Stimulated activated CD4-positive, alpha-beta T cell treated with anti-CD3 and anti-CD28 coated beads, Interleukin-4, amount 100 ng/mL, for 48 hours (primary cell): ENCODE measurements at regions not wholly inside any gene's neighbourhood (a gene's known extent, or its start where the extent isn't known, plus 50 kb on each side); places are given as distances from the start of the nearest gene placed in this dataset.

Experiments
- DNase-seq, 2 donors: peaks; one replicate each; pipeline ENCODE4 v3.0.0-alpha.2; 2020; ENCODE audit warnings: low read depth in 2 of 2

- no peak for DNase-seq
These were observed 455.5 kb downstream of the CCSER2 start for GRCh38 chr10:84783909-84784308.

- no peak for DNase-seq
These were observed 456.4 kb downstream of the CCSER2 start for GRCh38 chr10:84784749-84785148.

- DNase-seq, result no peak
These were observed 460.6 kb downstream of the CCSER2 start for GRCh38 chr10:84789026-84789425.

- no peak for DNase-seq
These were observed 469.9 kb downstream of the CCSER2 start for GRCh38 chr10:84798312-84798711.

- no peak for DNase-seq
These were observed 472.8 kb downstream of the CCSER2 start for GRCh38 chr10:84801156-84801555.

GRCh38 chr10:84801916-84802315 lies 473.5 kb downstream of the CCSER2 start:
- no peak for DNase-seq

GRCh38 chr10:84805149-84805548 lies 476.8 kb downstream of the CCSER2 start:
- DNase-seq, result no peak

GRCh38 chr10:84811113-84811512 lies 482.7 kb downstream of the CCSER2 start:
- DNase-seq, result no peak

GRCh38 chr10:84818961-84819360 lies 490.6 kb downstream of the CCSER2 start:
- DNase-seq, result no peak

GRCh38 chr10:84820120-84820519 lies 491.7 kb downstream of the CCSER2 start:
- DNase-seq, result no peak

GRCh38 chr10:84820596-84820995 lies 492.2 kb downstream of the CCSER2 start:
- no peak for DNase-seq

- no peak for DNase-seq
These were observed 494.7 kb downstream of the CCSER2 start for GRCh38 chr10:84822931-84823630.

GRCh38 chr10:84824525-84824924 lies 496.1 kb downstream of the CCSER2 start:
- DNase-seq, result no peak

- no peak for DNase-seq
These were observed 496.9 kb downstream of the CCSER2 start for GRCh38 chr10:84825330-84825729.

GRCh38 chr10:84826704-84827103 lies 498.3 kb downstream of the CCSER2 start:
- no peak for DNase-seq

- DNase-seq, result no peak
These were observed 500.7 kb downstream of the CCSER2 start for GRCh38 chr10:84829131-84829530.

- no peak for DNase-seq
These were observed 508.8 kb downstream of the CCSER2 start for GRCh38 chr10:84837041-84837812.

- DNase-seq, result no peak
These were observed 509.5 kb downstream of the CCSER2 start for GRCh38 chr10:84837877-84838276.

GRCh38 chr10:84838851-84839250 lies 510.5 kb downstream of the CCSER2 start:
- DNase-seq, result no peak

GRCh38 chr10:84842593-84842992 lies 514.2 kb downstream of the CCSER2 start:
- DNase-seq, result no peak

- no peak for DNase-seq
These were observed 516.1 kb downstream of the CCSER2 start for GRCh38 chr10:84844461-84844860.

GRCh38 chr10:84845628-84846261 lies 517.4 kb downstream of the CCSER2 start:
- DNase-seq, result no peak
